ENCODE measurements at regions not wholly inside any gene's neighbourhood (a gene's known extent, or its start where the extent isn't known, plus 50 kb on each side); places are given as distances from the start of the nearest gene placed in this dataset.

- in situ Hi-C loops (cut with HindIII; ENCODE audit: extremely low pct_ligation_motif_present, low pct_unique_long_range_greater_than_20kb) (no loop called here), intact Hi-C loops (cut with micrococcal nuclease; ENCODE audit: unreplicated experiment) (no loop called here)
- Histone ChIP-seq H3K9ac (ENCODE audit: insufficient read depth, low read depth, low read length) (no peak overlapping the region), H3K4me3 (replicated peaks in 1 of 3; ENCODE audit: insufficient read depth in 1 of 3, low read depth in 2 of 3, low read length in 3 of 3) (no peak overlapping the region), H3K4me2 (ENCODE audit: low read depth, low read length) (no peak overlapping the region), H3K27me3 (ENCODE audit: control insufficient read depth in 1 of 2, insufficient read depth in 2 of 2, low read length in 2 of 2) (peaks cover 0 to 32% of the 10 kb centered on the region in 2 experiments; a peak in 4 of 5 replicates), H4K20me1 (ENCODE audit: insufficient read depth, low read length) (no peaks in the 10 kb centered on the region), H3K79me2 (ENCODE audit: insufficient read depth, low read length) (no peaks in the 10 kb centered on the region), H3K36me3 (replicated peaks in 1 of 2; ENCODE audit: control insufficient read depth in 1 of 2, insufficient read depth in 2 of 2, low read length in 2 of 2) (no peaks in the 10 kb centered on the region), H3K4me1 (ENCODE audit: insufficient read depth, low read length) (0 out of 2 replicates have a peak, but pooled peaks cover 7% of the 10 kb centered on the region), H3K27ac (ENCODE audit: extremely low read length, insufficient read depth, low read length) (no peak overlapping the region), H3K9me3 (ENCODE audit: low read length) (peaks cover 27% of the 10 kb centered on the region), H2AFZ (ENCODE audit: low read length) (no peak overlapping the region)
- ChIA-PET CTCF (ENCODE audit: low intra/inter-chr PET ratio, low total read pairs) (no interaction called here), POLR2A (no interaction called here)
- ATAC-seq (no peak), FAIRE-seq (no peak), DNase-seq (ENCODE audit: low spot score) (no peak)
- no TSS peak for BruUV-seq (replicated peaks)
- 16% methylated on average over 5 of the region's 5 CpGs for WGBS (ENCODE audit: low lambda C conversion rate)
- TF ChIP-seq ATAD3A (CRISPR knock-in tag; IDR thresholded peaks at IDR 0.05) (no peak), ZNF629 (CRISPR knock-in tag; conservative IDR thresholded peaks at IDR 0.05) (no peak), ZNF879 (CRISPR knock-in tag; IDR thresholded peaks at IDR 0.05) (no peak), ZC3H13 (CRISPR knock-in tag; IDR thresholded peaks at IDR 0.05) (no peak), ELF1 (CRISPR knock-in tag; IDR thresholded peaks at IDR 0.05) (no peak), ZNF570 (CRISPR knock-in tag; IDR thresholded peaks at IDR 0.05; ENCODE audit: borderline replicate concordance) (no peak), CREB1 (IDR thresholded peaks at IDR 0.05) (no peak), CREB1 (CRISPR knock-in tag; IDR thresholded peaks at IDR 0.05) (no peak), ZBTB26 (CRISPR knock-in tag; IDR thresholded peaks at IDR 0.05; ENCODE audit: borderline replicate concordance) (no peak), MYC (CRISPR knock-in tag; IDR thresholded peaks at IDR 0.05; ENCODE audit: borderline replicate concordance) (no peak), ZNF75D (CRISPR knock-in tag; IDR thresholded peaks at IDR 0.05; ENCODE audit: borderline replicate concordance) (no peak), ZZZ3 (CRISPR knock-in tag; IDR thresholded peaks at IDR 0.05; ENCODE audit: borderline replicate concordance) (no peak), GTF3A (CRISPR knock-in tag; conservative IDR thresholded peaks at IDR 0.05) (no peak)
- TF ChIP-seq, protein P1, sequence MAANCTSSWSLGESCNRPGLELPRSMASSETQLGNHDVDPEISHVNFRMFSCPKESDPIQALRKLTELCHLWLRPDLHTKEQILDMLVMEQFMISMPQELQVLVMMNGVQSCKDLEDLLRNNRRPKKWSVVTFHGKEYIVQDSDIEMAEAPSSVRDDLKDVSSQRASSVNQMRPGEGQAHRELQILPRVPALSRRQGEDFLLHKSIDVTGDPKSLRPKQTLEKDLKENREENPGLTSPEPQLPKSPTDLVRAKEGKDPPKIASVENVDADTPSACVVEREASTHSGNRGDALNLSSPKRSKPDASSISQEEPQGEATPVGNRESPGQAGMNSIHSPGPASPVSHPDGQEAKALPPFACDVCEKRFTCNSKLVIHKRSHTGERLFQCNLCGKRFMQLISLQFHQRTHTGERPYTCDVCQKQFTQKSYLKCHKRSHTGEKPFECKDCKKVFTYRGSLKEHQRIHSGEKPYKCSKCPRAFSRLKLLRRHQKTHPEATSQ (CRISPR knock-in tag; IDR thresholded peaks at IDR 0.05; ENCODE audit: borderline replicate concordance) = no peak
- TF ChIP-seq, protein P2, sequence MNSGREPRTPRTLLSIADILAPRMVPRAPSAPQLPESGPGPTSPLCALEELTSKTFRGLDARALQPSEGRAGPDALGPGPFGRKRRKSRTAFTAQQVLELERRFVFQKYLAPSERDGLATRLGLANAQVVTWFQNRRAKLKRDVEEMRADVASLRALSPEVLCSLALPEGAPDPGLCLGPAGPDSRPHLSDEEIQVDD (CRISPR knock-in tag; IDR thresholded peaks at IDR 0.05; ENCODE audit: borderline replicate concordance) = no peak
These were observed 186.2 kb downstream of the CYP26B1 start for GRCh38 chr2:71961289-71962027.

All from HepG2 (cell line).